ENCODE measurements at regions not wholly inside any gene's neighbourhood (a gene's known extent, or its start where the extent isn't known, plus 50 kb on each side); places are given as distances from the start of the nearest gene placed in this dataset.

- Histone ChIP-seq H2BK20ac (ENCODE audit: low read length) (no peak overlapping the region), H2BK5ac (ENCODE audit: low read depth, low read length) (no peak overlapping the region), H3K9me3 (ENCODE audit: insufficient read depth in 2 of 2, low read depth in 1 of 2, low read length in 1 of 2) (peaks cover 3 to 5% of the 10 kb centered on the region in 2 experiments; a peak in 2 of 4 replicates), H2AFZ (ENCODE audit: low read length) (no peak overlapping the region), H4K91ac (replicated peaks; ENCODE audit: insufficient read length, low read length) (no peak overlapping the region), H3K18ac (ENCODE audit: extremely low read depth, low read length) (no peak overlapping the region), H3K4me1 (replicated peaks in 1 of 4; ENCODE audit: control insufficient read depth in 3 of 4, insufficient read depth in 4 of 4, low read length in 3 of 4) (no peaks in the 10 kb centered on the region), H2AK5ac (ENCODE audit: low read depth, low read length) (no peak overlapping the region), H3K23me2 (ENCODE audit: low read depth, low read length) (no peaks in the 10 kb centered on the region), H3K4me3 (ENCODE audit: extremely low read depth in 1 of 4, insufficient read depth in 2 of 4, low read depth in 3 of 4, low read length in 4 of 4) (no peak overlapping the region), H2BK15ac (ENCODE audit: low read length) (no peak overlapping the region), H3K27ac (ENCODE audit: low read depth, low read length) (no peak overlapping the region), H3K23ac (ENCODE audit: insufficient read length) (no peak overlapping the region), H3K9ac (replicated peaks in 1 of 4; ENCODE audit: extremely low read depth in 1 of 4, low read depth in 3 of 4, low read length in 3 of 4) (no peak overlapping the region), H4K5ac (ENCODE audit: insufficient read length, low read depth, low read length) (no peak overlapping the region), H3K14ac (ENCODE audit: insufficient read length) (no peak overlapping the region), H3K56ac (replicated peaks; ENCODE audit: insufficient read length, low read depth, low read length) (no peak overlapping the region), H4K8ac (ENCODE audit: extremely low read depth, insufficient read depth, low read length) (no peak overlapping the region; the same call in 1 of the 2 replicates), H2BK12ac (ENCODE audit: low read depth, low read length) (no peak overlapping the region), H3K4ac (replicated peaks; ENCODE audit: insufficient read length, low read depth, low read length) (no peak overlapping the region), H2BK120ac (replicated peaks; ENCODE audit: low read depth, low read length) (no peak overlapping the region), H4K20me1 (replicated peaks in 1 of 2; ENCODE audit: control insufficient read depth in 1 of 2, insufficient read depth in 2 of 2, low read length in 2 of 2) (peaks cover 0 to 1% of the 10 kb centered on the region in 2 experiments), H3K79me2 (ENCODE audit: control insufficient read depth in 1 of 2, insufficient read depth in 2 of 2, low read length in 2 of 2) (no peaks in the 10 kb centered on the region), H3K4me2 (ENCODE audit: insufficient read depth in 1 of 2, low read depth in 2 of 2, low read length in 2 of 2) (no peak overlapping the region), H3K27me3 (replicated peaks in 1 of 4; ENCODE audit: control insufficient read depth in 3 of 4, extremely low read depth in 1 of 4, insufficient read depth in 3 of 4, low read length in 3 of 4) (no peaks in the 10 kb centered on the region), H3K36me3 (ENCODE audit: control insufficient read depth in 2 of 4, insufficient read depth in 4 of 4, low read length in 3 of 4) (no peaks in the 10 kb centered on the region), H3K79me1 (ENCODE audit: low read depth, low read length) (no peaks in the 10 kb centered on the region)
- FAIRE-seq (no peak), DNase-seq (ENCODE audit: low read depth in 1 of 2, low spot score in 2 of 2) (no peak)
- TF ChIP-seq SIRT6 (IDR thresholded peaks at IDR 0.05; ENCODE audit: low read length): no peak
- WGBS, 2 experiments (ENCODE audit: extremely low coverage in 1 of 2, insufficient coverage in 1 of 2, insufficient read length in 1 of 2, insufficient replicate concordance in 2 of 2, low coverage in 1 of 2, low lambda C conversion rate in 2 of 2, missing lambda C conversion rate in 1 of 2): 91% methylated on average over 18 of the region's 18 CpGs; no CpG with 5 or more reads in 1 of the 2 experiments
- ChIA-PET POLR2A (ENCODE audit: partially characterized antibody) (no interaction called here), CTCF (ENCODE audit: partially characterized antibody) (no interaction called here)
Observed at GRCh38 chr15:70337277-70338186, 239.8 kb upstream of the TLE3 start.

All from H1 (cell line).